ENCODE measurements at regions not wholly inside any gene's neighbourhood (a gene's known extent, or its start where the extent isn't known, plus 50 kb on each side); places are given as distances from the start of the nearest gene placed in this dataset.

GRCh38 chr6:148105695-148106094 is 236.9 kb upstream of the SASH1 start:
- ATAC-seq (replicated peaks) (no peak), DNase-seq (no peak)
- H3K9me3 Mint-ChIP-seq = peaks cover 0 to 4% of the 10 kb centered on the region in 2 donors
- H3K4me3 Mint-ChIP-seq = no peak overlapping the region
- H3K36me3 Mint-ChIP-seq = no peaks in the 10 kb centered on the region
- peaks cover 3 to 6% of the 10 kb centered on the region in 2 donors for H3K27me3 Mint-ChIP-seq
- H3K4me1 Mint-ChIP-seq = no peaks in the 10 kb centered on the region
- no peak overlapping the region for H3K27ac Mint-ChIP-seq

GRCh38 chr6:148107911-148108310 is 234.7 kb upstream of the SASH1 start:
- no peak overlapping the region for H3K27ac Mint-ChIP-seq
- peaks cover 3 to 6% of the 10 kb centered on the region in 2 donors for H3K27me3 Mint-ChIP-seq
- H3K36me3 Mint-ChIP-seq = no peaks in the 10 kb centered on the region
- H3K4me3 Mint-ChIP-seq = no peak overlapping the region
- H3K9me3 Mint-ChIP-seq = peaks cover 0 to 4% of the 10 kb centered on the region in 2 donors
- ATAC-seq (replicated peaks) (no peak), DNase-seq (no peak)
- H3K4me1 Mint-ChIP-seq = no peaks in the 10 kb centered on the region

DNA sequence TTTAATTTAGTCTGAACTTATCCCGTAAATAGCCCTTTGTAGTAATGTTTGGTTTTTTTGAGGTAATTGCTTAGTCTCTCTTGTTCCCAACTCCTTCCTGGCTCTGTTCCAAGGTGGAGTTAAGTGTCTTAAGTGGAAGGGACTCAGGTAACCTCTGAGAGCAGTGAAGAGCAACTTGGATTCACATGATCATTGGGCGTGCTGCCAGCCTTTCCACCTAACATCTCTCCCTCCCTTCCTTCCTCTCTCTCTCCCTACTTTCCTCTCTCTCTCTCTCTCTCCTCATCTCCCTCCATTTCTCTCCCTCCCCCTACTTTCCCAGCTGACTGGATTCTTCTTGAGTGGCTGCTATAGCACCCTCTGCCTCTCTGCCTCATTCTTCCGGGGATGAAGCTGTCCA is 232.9 kb upstream of the SASH1 start:
- Mint-ChIP-seq H3K27me3 (peaks cover 3 to 6% of the 10 kb centered on the region in 2 donors), H3K36me3 (no peaks in the 10 kb centered on the region), H3K4me1 (no peaks in the 10 kb centered on the region), H3K4me3 (no peak overlapping the region), H3K9me3 (peaks cover 0 to 4% of the 10 kb centered on the region in 2 donors), H3K27ac (no peak overlapping the region)
- no peak for ATAC-seq (replicated peaks)
- no peak for DNase-seq

GRCh38 chr6:148110925-148111324 is 231.7 kb upstream of the SASH1 start:
- no peaks in the 10 kb centered on the region for H3K36me3 Mint-ChIP-seq
- DNase-seq (no peak), ATAC-seq (replicated peaks) (no peak)
- no peak overlapping the region for H3K4me3 Mint-ChIP-seq
- H3K9me3 Mint-ChIP-seq = peaks cover 0 to 4% of the 10 kb centered on the region in 2 donors
- no peak overlapping the region for H3K27ac Mint-ChIP-seq
- peaks cover 3 to 6% of the 10 kb centered on the region in 2 donors for H3K27me3 Mint-ChIP-seq
- no peaks in the 10 kb centered on the region for H3K4me1 Mint-ChIP-seq

DNA sequence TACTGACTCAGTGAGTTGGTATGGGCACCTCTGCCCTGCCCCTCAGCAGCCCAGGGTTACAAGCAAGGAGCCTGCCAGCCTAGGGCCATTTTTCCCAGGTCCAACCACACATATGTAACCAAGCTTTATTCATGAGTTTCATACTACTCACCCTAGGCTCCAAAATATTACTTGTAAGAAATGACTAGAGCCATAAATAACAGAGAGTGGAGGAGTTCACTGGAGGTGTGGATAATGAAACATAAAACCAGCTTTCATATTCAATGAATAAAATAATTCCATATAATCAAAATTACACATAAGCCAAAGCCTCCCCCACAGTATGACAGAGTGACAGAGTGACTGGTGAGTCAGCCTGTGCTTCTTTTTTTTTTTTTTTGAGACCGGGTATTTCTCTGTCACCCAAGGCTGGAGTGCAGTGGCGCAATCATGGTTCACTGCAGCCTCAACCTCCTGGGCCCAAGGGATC is 229.8 kb upstream of the SASH1 start:
- Mint-ChIP-seq H3K4me3 (no peak overlapping the region), H3K9me3 (peaks cover 0 to 4% of the 10 kb centered on the region in 2 donors), H3K4me1 (no peaks in the 10 kb centered on the region), H3K27ac (no peak overlapping the region), H3K27me3 (peaks cover 3 to 6% of the 10 kb centered on the region in 2 donors), H3K36me3 (no peaks in the 10 kb centered on the region)
- no peak for DNase-seq
- no peak for ATAC-seq (replicated peaks)

GRCh38 chr6:148116001-148116400 is 226.6 kb upstream of the SASH1 start:
- no peaks in the 10 kb centered on the region for H3K4me1 Mint-ChIP-seq
- H3K4me3 Mint-ChIP-seq = no peak overlapping the region
- H3K36me3 Mint-ChIP-seq = no peaks in the 10 kb centered on the region
- no peaks in the 10 kb centered on the region for H3K9me3 Mint-ChIP-seq
- H3K27me3 Mint-ChIP-seq = no peaks in the 10 kb centered on the region
- ATAC-seq (replicated peaks) (no peak), DNase-seq (no peak)
- no peak overlapping the region for H3K27ac Mint-ChIP-seq

- no peaks in the 10 kb centered on the region for H3K36me3 Mint-ChIP-seq
- H3K4me1 Mint-ChIP-seq = no peaks in the 10 kb centered on the region
- DNase-seq (no peak), ATAC-seq (replicated peaks) (no peak)
- H3K27ac Mint-ChIP-seq = no peak overlapping the region
- no peaks in the 10 kb centered on the region for H3K9me3 Mint-ChIP-seq
- no peak overlapping the region for H3K4me3 Mint-ChIP-seq
- H3K27me3 Mint-ChIP-seq = no peaks in the 10 kb centered on the region
These were observed 224.4 kb upstream of the SASH1 start for GRCh38 chr6:148118244-148118643.

GRCh38 chr6:148128014-148128730 is 214.5 kb upstream of the SASH1 start:
- H3K27ac Mint-ChIP-seq = no peak overlapping the region
- no peaks in the 10 kb centered on the region for H3K36me3 Mint-ChIP-seq
- H3K4me1 Mint-ChIP-seq = no peaks in the 10 kb centered on the region
- ATAC-seq (replicated peaks) (no peak), DNase-seq (no peak)
- no peaks in the 10 kb centered on the region for H3K9me3 Mint-ChIP-seq
- H3K4me3 Mint-ChIP-seq = no peak overlapping the region
- H3K27me3 Mint-ChIP-seq = no peaks in the 10 kb centered on the region

DNA sequence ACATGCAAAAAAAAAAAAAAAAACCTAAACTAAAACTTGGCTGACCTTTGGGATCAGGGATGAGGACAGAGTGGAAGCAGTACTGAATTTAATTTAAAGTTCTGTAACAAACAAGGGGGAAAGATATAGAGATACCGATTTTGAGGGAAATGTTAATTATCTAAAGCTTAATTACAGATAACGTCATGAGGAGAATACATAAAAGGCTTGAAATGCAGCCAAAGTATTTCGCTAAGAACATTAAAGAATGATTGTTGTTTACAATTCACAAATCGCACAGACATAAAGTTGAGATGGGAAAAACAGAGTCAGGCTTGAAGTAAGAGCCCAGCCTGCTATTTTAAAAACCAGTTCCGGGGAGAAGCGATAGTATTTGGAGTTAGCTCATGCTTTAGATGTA is 208.0 kb upstream of the SASH1 start:
- Mint-ChIP-seq H3K4me1 (no peaks in the 10 kb centered on the region), H3K4me3 (no peak overlapping the region), H3K36me3 (no peaks in the 10 kb centered on the region), H3K27me3 (peaks cover 5 to 7% of the 10 kb centered on the region in 2 donors), H3K27ac (no peak overlapping the region), H3K9me3 (peaks cover 3 to 6% of the 10 kb centered on the region in 2 donors)
- DNase-seq = no peak
- no peak for ATAC-seq (replicated peaks)

GRCh38 chr6:148136586-148136985 is 206.1 kb upstream of the SASH1 start:
- no peak for DNase-seq
- Mint-ChIP-seq H3K36me3 (no peaks in the 10 kb centered on the region), H3K4me3 (no peak overlapping the region), H3K27ac (no peak overlapping the region), H3K4me1 (no peaks in the 10 kb centered on the region), H3K27me3 (peaks cover 5 to 11% of the 10 kb centered on the region in 2 donors), H3K9me3 (peaks cover 3 to 6% of the 10 kb centered on the region in 2 donors)
- ATAC-seq (replicated peaks) = no peak

DNA sequence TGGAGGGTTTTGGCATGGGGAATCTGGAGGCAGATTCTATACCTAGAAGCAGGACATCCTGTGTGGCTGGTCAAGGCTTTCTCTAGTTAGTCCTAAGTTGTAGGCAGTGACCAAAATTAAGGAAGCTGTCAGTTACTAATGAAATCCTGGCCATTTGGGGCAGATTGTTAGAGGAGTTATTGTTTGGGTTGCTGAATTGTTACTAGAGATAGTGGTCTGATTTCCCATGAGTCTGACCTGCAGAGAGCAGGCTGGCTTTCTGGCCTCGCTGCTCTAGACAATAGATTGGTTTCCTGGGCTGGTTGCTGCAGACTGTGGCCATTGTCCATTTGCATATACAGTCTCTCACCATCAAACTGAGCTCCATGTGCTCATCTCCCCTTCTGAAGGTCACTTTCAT is 205.0 kb upstream of the SASH1 start:
- H3K4me3 Mint-ChIP-seq = no peak overlapping the region
- no peaks in the 10 kb centered on the region for H3K36me3 Mint-ChIP-seq
- H3K27me3 Mint-ChIP-seq = peaks cover 5 to 11% of the 10 kb centered on the region in 2 donors
- ATAC-seq (replicated peaks) = no peak
- H3K4me1 Mint-ChIP-seq = no peaks in the 10 kb centered on the region
- no peak for DNase-seq
- H3K27ac Mint-ChIP-seq = no peak overlapping the region
- peaks cover 3 to 6% of the 10 kb centered on the region in 2 donors for H3K9me3 Mint-ChIP-seq

- no peak for DNase-seq
- H3K9me3 Mint-ChIP-seq = peaks cover 3 to 6% of the 10 kb centered on the region in 2 donors
- H3K27ac Mint-ChIP-seq = no peak overlapping the region
- peaks cover 11 to 16% of the 10 kb centered on the region in 2 donors for H3K27me3 Mint-ChIP-seq
- no peak for ATAC-seq (replicated peaks)
- H3K36me3 Mint-ChIP-seq = no peaks in the 10 kb centered on the region
- H3K4me1 Mint-ChIP-seq = no peaks in the 10 kb centered on the region
- H3K4me3 Mint-ChIP-seq = no peak overlapping the region
These were observed 204.1 kb upstream of the SASH1 start for GRCh38 chr6:148138573-148138972.

DNA sequence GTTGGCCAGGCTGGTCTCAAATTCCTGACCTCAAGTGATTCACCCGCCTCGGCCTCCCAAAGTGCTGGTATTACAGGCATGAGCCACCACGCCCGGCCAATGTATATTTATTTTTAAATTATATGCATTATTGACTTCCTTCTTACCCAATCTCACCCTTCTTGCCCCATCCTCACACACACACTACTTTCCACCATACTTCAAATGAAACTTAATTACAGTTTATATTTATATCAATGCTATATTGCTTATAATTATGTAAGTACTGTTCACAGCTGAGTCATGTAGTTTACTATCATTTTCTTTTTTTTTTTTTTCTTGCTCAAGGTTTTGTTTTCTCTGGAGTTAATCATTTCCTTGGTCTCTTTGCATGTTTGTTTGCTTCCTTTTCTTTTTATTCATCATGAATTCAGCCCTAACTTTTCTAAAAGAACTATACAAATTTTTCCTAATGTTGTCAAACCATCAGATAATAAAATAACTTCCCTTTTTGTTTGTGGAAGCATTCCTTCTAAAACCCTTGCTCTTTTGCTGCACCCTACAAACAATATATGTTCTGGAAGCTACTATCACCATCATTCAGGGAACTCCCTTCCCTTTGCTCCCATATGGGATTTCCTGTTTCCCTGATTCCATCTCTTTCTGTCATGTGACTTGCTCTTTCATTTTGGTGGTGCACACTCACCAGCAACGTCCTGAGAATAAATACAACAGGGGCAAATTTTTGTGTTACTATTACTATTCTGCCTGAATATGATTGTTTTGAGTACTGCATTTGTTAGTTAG is 201.7 kb upstream of the SASH1 start:
- no peaks in the 10 kb centered on the region for H3K36me3 Mint-ChIP-seq
- H3K4me1 Mint-ChIP-seq = no peaks in the 10 kb centered on the region
- H3K4me3 Mint-ChIP-seq = no peak overlapping the region
- peaks cover 3 to 6% of the 10 kb centered on the region in 2 donors for H3K9me3 Mint-ChIP-seq
- ATAC-seq (replicated peaks) (no peak), DNase-seq (no peak)
- peaks cover 11 to 16% of the 10 kb centered on the region in 2 donors for H3K27me3 Mint-ChIP-seq
- H3K27ac Mint-ChIP-seq = no peak overlapping the region

DNA sequence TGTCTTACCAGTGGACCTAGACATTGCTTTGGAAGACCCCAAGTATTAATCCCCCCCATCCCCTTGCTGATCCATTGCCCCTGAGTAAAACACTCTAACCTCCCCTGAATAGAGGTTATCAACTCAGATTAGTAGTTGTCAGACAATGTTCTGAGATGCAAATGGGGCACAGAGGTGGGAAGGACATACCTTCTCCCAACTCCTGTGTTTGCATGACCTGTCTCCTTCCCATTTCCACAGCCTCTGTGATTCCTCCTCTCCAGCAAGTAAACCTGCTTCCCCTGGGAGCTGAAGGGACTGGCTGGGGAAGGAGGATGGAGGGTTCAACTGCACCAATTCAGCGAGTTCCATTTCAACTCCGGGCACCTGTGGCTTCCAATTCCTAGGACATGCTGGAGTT is 199.8 kb upstream of the SASH1 start:
- ATAC-seq (replicated peaks) (no peak), DNase-seq (no peak)
- H3K4me1 Mint-ChIP-seq = peaks cover 0 to 3% of the 10 kb centered on the region in 2 donors
- no peak overlapping the region for H3K4me3 Mint-ChIP-seq
- no peaks in the 10 kb centered on the region for H3K36me3 Mint-ChIP-seq
- H3K9me3 Mint-ChIP-seq = no peaks in the 10 kb centered on the region
- no peak overlapping the region for H3K27ac Mint-ChIP-seq
- peaks cover 21% of the 10 kb centered on the region in 2 donors for H3K27me3 Mint-ChIP-seq

DNA sequence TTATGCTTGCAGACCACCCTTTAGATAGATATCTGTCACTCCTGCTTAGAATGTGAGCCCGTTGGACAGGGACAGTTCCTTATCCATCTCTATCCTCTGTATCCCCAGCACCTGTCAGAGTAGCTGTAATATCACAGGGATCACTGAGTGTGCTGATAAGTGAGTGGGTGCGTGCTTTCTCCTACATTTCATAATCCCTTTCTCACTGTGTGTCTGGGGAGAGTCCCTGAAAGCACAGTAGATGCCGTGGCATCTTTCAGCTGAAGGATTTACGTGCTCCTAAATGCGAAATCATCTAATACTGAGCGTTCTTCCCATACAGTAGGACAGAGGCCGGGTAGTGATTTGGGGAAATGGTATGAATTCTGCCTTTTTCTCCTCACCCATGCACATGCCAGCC is 198.9 kb upstream of the SASH1 start:
- ATAC-seq (replicated peaks) (no peak), DNase-seq (no peak)
- Mint-ChIP-seq H3K27me3 (peaks cover 21% of the 10 kb centered on the region in 2 donors), H3K4me1 (peaks cover 0 to 3% of the 10 kb centered on the region in 2 donors), H3K9me3 (no peaks in the 10 kb centered on the region), H3K36me3 (no peaks in the 10 kb centered on the region), H3K27ac (no peak overlapping the region), H3K4me3 (no peak overlapping the region)
